NCI-H2029 (cell line): ENCODE measurements at regions not wholly inside any gene's neighbourhood (a gene's known extent, or its start where the extent isn't known, plus 50 kb on each side); places are given as distances from the start of the nearest gene placed in this dataset.
A peak's percentile ranks its signal among the peaks of the same experiment; 100 is the strongest.

ENCODE experiments used
- DNase-seq: peaks from one replicate; lab custom pipeline; 2025; lab: John Stamatoyannopoulos, UW

DNA sequence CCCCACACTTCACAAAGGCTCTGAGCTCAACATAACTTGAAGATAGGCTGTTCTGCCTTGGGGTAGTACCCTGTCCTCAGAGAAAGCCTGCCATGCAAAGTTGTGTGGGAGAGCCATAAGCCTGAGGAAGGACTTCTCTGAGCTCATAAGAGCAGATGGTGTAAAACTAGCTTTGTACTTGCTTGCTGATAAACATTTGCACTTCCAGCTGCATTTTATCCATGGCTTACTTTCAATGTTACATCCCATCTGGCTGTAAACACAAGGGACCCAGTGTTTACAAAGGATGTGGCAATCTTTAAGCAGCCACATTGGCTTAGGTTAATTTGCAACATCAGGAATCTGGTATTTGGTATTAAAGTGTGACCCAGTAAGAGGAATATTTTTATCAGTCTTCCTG is 258.1 kb downstream of the IPO8 start:
- no peak for DNase-seq

DNA sequence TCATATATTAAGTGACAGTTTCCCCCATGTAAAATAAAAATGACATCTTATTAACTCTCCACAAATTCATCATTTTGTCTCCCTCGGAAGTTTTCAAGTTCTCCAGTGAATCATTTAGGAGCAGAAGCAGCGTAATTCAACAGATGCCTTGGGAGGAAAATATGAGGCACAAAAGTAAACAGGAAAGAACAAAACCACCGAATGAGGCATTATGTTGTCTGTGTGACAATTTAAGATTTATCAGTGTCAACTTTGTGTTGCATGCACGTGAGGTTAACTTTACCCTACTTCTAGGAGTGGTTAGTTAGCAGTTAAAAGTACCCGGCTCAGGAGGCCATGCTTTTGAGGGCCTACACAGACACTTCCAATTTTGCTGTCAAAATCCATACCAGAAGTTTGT is 258.6 kb downstream of the IPO8 start:
- no peak for DNase-seq

- DNase-seq, result no peak
These were observed 267.6 kb downstream of the IPO8 start for GRCh38 chr12:30428098-30428497.

GRCh38 chr12:30427555-30427954 is 268.1 kb downstream of the IPO8 start:
- DNase-seq, result no peak

DNA sequence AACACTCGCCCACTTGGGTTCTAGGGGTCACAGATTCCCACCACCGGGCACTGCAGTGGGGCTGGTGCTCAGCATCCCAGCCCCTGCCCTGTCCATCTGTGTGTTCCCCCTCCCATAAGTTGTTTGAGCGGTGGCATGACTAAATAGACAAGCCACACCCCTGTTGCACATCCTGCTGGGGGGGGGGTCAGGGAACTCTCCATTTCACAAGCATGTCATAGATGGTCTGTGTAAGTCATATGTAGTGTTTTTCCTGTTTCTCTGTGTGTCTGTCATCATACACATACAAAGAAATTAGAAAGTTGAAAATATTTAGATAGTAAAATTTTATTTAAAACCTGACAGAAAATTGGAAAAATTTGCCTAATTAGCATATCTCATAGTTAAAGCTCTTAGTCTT is 270.2 kb downstream of the IPO8 start:
- no peak for DNase-seq

DNA sequence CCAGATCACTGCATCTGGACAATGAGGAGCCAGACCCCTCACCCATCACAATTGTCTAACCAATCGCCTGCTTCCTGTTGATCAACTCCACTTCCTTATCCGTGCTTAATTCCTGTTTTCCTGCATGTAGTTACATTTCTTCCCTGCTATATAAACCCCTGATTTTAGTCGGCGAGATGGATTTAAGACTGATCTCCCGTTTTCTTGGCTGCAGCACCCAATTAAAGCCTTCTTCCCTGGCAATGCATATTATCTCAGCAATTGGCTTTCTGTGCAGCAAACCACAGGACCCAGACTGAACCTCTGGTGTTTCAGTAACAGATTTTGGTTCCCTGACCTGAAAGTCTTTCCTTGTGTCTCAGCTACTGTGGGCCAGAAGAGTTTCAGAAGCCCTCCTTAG is 272.3 kb downstream of the IPO8 start:
- DNase-seq, result no peak

GRCh38 chr12:30422844-30423243 is 272.8 kb downstream of the IPO8 start:
- DNase-seq, result no peak

- DNase-seq, result no peak
These were observed 275.1 kb downstream of the IPO8 start for GRCh38 chr12:30420561-30420960.

DNA sequence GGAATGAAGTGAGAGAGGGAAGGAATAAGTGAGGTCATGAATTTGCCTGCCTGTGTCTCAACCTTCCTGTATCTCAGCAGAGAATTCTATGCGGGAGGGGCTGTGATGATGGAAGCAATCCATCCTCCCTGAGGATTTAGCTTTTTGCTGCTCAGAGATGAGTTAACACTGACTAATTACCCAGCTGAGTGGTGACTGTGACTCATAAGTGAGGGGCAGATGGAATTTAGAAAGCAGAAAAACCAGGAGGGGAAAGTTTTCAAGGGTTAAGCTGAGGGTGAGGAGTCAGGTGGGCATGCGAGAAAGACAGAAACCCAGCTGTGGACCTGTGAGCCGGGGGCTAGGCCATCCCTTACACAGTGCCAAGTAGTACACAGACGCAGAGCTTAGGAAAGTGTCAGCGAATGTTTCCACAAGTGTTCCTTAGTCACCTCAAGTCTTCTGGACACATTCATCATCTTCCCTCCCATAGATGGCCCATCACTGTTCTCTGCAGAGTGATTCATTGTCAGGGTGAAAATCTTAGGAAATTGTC is 277.9 kb downstream of the IPO8 start:
- no peak for DNase-seq

- DNase-seq, result no peak
These were observed 279.0 kb downstream of the IPO8 start for GRCh38 chr12:30416631-30417030.

DNA sequence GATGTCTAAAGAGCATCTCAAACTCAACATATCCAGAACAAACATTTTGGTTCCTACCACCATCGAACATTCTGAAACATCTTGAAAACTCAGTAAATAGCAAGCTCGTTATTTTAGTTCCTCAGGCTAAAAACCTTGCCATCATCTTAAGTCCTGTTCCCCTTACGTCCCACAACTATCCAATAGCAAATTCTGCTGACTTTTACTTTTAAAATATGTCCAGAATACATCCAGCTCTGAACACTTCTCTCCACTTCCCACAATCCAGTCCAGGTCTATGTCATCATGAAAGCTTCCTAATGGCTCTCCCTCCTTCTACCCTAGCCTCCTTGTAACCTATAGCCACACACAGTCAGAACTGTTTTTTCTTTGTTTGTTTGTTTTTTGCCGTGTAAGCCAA is 279.9 kb downstream of the IPO8 start:
- DNase-seq, result no peak

GRCh38 chr12:30414507-30414906 is 281.2 kb downstream of the IPO8 start:
- DNase-seq, result no peak

GRCh38 chr12:30400349-30400748 is 295.3 kb downstream of the IPO8 start:
- DNase-seq, result no peak

GRCh38 chr12:30399859-30400258 is 295.8 kb downstream of the IPO8 start:
- no peak for DNase-seq

GRCh38 chr12:30396576-30396975 is 299.1 kb downstream of the IPO8 start:
- no peak for DNase-seq

- DNase-seq, result no peak
These were observed 300.5 kb downstream of the IPO8 start for GRCh38 chr12:30395190-30395589.

- DNase-seq, result no peak
These were observed 303.8 kb downstream of the IPO8 start for GRCh38 chr12:30391766-30392366.

- no peak for DNase-seq
These were observed 310.0 kb downstream of the IPO8 start for GRCh38 chr12:30385706-30386105.

DNA sequence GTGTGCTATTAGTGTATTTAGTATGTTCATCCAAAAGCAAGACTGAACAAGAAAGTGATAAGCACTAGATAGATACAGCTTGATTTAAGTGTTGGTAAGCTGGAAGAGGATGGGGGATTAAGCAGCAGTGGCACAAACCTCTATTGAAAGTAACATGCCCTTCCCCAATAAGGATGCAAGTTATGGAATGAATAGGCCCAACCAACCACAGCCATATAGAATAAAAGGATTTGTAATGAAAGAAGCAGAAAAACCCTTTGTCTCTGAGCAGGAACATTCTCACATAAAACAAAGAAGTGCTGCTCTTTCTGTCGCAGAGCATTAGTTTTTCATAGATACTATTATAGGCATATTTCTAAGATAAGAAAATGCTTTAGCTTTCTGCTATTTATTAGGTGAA is 310.7 kb downstream of the IPO8 start:
- DNase-seq, result no peak

DNA sequence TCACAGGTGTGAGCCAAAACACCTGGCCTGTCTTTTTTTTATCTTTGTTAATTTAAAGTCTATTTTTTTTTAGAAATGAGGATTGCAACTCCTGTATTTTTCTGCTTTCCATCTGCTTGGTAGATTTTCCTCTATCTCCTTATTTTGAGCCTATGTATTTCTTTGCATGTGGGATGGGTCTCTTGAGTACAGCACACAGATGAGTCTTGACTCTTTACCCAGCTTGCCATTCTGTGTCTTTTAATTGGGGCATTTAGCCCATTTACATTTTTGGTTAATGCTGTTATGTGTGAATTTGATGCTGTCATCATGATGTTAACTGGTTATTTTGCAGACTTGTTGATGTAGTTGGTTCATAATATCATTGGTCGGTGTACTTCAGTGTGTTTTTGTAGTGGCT is 317.4 kb downstream of the IPO8 start:
- DNase-seq, result no peak

DNA sequence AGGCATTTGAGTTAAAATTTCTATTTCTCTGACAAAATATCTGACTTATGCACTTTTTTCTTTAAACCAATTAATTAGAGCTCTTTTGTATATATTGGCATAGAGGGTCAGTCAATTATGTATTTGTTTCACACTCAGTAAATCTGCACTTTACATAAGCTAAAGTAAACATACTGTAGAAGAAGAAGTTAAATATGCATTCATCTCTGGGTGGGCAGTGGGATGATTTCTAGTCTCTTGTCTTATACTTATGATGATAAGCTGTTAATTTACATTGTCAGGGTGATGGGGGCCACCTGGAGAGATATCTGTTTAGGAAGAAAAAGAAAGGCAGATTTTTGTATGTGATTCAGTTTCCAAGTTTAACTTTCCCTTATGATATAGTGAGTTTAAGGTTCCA is 330.8 kb downstream of the IPO8 start:
- no peak for DNase-seq

DNA sequence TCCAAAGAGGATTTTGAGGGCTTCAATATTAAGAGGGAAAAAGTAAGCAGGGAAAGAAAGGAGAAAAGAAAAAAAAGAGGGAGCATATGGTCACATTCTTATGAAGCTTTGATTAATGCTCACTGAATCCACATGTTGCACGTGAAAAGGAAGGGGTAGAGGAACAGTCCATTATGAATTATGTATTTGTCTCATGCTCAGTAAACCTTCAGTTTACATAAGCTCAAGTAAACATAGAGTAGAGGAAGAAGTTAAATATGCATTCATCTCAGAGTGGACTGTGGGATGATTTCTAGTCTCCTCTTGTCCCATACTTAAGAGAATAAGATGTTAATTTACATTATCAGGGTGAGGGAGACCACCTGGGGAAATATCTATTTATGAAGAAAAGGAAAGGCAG is 334.5 kb downstream of the IPO8 start:
- DNase-seq, result no peak

DNA sequence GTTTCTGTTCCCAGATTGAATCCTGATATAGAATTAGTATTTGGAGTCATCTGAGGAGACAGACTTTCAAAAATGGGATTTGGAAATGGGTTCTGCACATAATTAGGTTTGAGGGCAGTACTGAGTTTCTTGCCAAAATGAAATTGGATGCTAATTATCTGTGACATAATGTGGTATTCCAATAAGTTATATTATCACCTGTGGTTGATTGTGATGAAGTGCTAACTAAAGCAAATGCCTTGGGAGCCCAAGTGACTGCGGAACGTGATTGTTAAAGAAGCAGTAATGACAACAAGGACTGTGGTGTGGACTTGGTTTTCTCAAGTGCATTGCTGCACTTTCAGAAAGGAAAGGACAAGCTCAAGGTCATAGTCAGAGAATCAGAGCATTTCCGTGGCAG is 337.0 kb downstream of the IPO8 start:
- no peak for DNase-seq

- peak; percentile 49 for DNase-seq
These were observed 337.7 kb downstream of the IPO8 start for GRCh38 chr12:30357766-30358490.
